ENCODE measurements at regions not wholly inside any gene's neighbourhood (a gene's known extent, or its start where the extent isn't known, plus 50 kb on each side); places are given as distances from the start of the nearest gene placed in this dataset.

DNA sequence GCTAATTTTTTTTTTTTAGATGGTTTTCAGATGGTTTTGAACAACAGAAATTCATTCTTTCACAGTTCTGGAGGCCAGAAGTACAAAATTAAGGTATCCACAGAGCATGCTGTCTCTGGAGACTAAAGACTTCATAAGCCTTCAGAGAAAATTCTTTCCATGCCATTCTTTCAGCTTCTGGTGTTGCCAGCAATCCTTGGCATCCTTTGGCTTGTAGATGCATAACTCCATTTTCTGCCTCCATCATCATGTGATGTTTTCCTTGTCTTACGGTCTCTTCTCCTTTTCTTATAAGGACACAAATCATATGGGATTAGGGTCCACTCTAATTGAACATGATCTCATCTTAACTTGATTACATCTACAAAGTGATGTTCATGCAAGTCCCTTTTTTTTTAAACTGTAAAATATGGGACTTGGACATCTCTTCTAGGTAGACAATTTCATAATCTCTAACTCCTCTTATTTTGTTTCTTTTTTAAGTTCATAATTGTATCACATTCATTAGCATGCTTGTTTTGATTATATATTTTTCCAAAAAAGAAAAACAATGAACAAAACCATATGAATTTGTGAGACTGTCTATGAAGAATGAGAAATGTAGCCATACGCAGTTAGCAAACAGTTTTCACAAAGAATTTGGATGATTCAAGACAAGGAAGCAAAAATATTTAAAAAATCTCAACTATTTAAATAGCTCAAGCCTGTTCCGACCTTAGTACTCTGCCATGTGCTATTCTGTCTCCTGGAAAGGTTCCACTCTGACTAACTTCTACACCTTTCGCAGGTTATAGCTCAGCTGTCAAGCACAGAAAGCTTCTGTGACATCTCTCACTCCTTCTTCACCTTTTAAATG is 53.1 kb upstream of the GIMD1 start (continued):
- TF ChIP-seq NR2F1 (conservative IDR thresholded peaks at IDR 0.05) = no peak
- TF ChIP-seq POLR2AphosphoS5 (IDR thresholded peaks at IDR 0.05; ENCODE audit: low read length) = no peak
- TF ChIP-seq SMARCA5 (IDR thresholded peaks at IDR 0.05) = no peak

GRCh38 chr4:106418444-106418843 is 49.9 kb upstream of the GIMD1 start:
- no peaks in the 10 kb centered on the region for H3K79me2 ChIP-seq (ENCODE audit: control insufficient read depth, insufficient read depth, low read length)
- RAD21 ChIA-PET (ENCODE audit: unreplicated experiment) = no interaction called here
- H3K4me3 ChIP-seq = no peak overlapping the region
- 0% methylated on average over 1 of the region's 1 CpG for WGBS (ENCODE audit: insufficient coverage, insufficient replicate concordance, low lambda C conversion rate, missing lambda C conversion rate)
- CTCF ChIA-PET = no interaction called here
- no peaks in the 10 kb centered on the region for H4K20me1 ChIP-seq (ENCODE audit: control insufficient read depth, insufficient read depth)
- SMC1A ChIA-PET (ENCODE audit: uncharacterized antibody, unreplicated experiment) = no interaction called here
- no peak overlapping the region for H3K9ac ChIP-seq (ENCODE audit: control insufficient read depth, insufficient read depth, low read length)
- H3K27ac ChIP-seq (ENCODE audit: control insufficient read depth, insufficient read depth) = no peak overlapping the region
- no peak for ATAC-seq
- no peak overlapping the region for H3K4me2 ChIP-seq (ENCODE audit: control insufficient read depth, insufficient read depth)
- H3K27me3 ChIP-seq (replicated peaks in 1 of 2; ENCODE audit: control insufficient read depth in 2 of 2, insufficient read depth in 2 of 2, low read length in 1 of 2) = no peaks in the 10 kb centered on the region
- POLR2A ChIA-PET = no interaction called here
- H2AFZ ChIP-seq (ENCODE audit: control insufficient read depth, low read depth, low read length) = no peak overlapping the region
- no TSS peak for BruUV-seq (replicated peaks)
- no peaks in the 10 kb centered on the region for H3K9me3 ChIP-seq (replicated peaks; ENCODE audit: control insufficient read depth, insufficient read depth, low read length)
- in situ Hi-C loops (cut with MboI) (no loop called here), intact Hi-C loops (cut with micrococcal nuclease; ENCODE audit: unreplicated experiment) (no loop called here)
- no peaks in the 10 kb centered on the region for H3K36me3 ChIP-seq (ENCODE audit: control insufficient read depth in 2 of 2, insufficient read depth in 2 of 2, low read length in 1 of 2)
- no peak for FAIRE-seq
- TF ChIP-seq FOXK2 (IDR thresholded peaks at IDR 0.05) = no peak
- no peak for TF ChIP-seq ZBED1 (IDR thresholded peaks at IDR 0.05; ENCODE audit: borderline replicate concordance)
- no peak for TF ChIP-seq HCFC1 (IDR thresholded peaks at IDR 0.05; ENCODE audit: low read length)
- TF ChIP-seq MTA2 (IDR thresholded peaks at IDR 0.05; ENCODE audit: low read depth) = no peak
- no peak for TF ChIP-seq YY1 (IDR thresholded peaks at IDR 0.05; ENCODE audit: low read depth, low read length)
- TF ChIP-seq RELA (IDR thresholded peaks at IDR 0.05; ENCODE audit: borderline replicate concordance, partially characterized antibody) = no peak
- TF ChIP-seq MEF2A (IDR thresholded peaks at IDR 0.05; ENCODE audit: insufficient read depth, low read depth, low read length) = no peak
- no peak for TF ChIP-seq POLR2A (IDR thresholded peaks at IDR 0.05; ENCODE audit: low read depth, low read length)
- TF ChIP-seq ZNF24 (IDR thresholded peaks at IDR 0.05) = no peak
- no peak for TF ChIP-seq IRF4 (IDR thresholded peaks at IDR 0.05; ENCODE audit: low read depth, low read length)
- TF ChIP-seq HDAC6 (IDR thresholded peaks at IDR 0.05; ENCODE audit: unreplicated experiment) = no peak
- TF ChIP-seq CREM (IDR thresholded peaks at IDR 0.05; ENCODE audit: low read depth) = no peak
- no peak for TF ChIP-seq MTA3 (IDR thresholded peaks at IDR 0.05; ENCODE audit: borderline replicate concordance, low read length)
- no peak for TF ChIP-seq USF2 (IDR thresholded peaks at IDR 0.05; ENCODE audit: borderline replicate concordance, low read depth, low read length)
- no peaks in the 10 kb centered on the region for H3K4me1 ChIP-seq (ENCODE audit: control insufficient read depth, insufficient read depth, low read length)
- DNase-seq (ENCODE audit: low read depth, low spot score) = no peak
